ENCODE measurements at regions not wholly inside any gene's neighbourhood (a gene's known extent, or its start where the extent isn't known, plus 50 kb on each side); places are given as distances from the start of the nearest gene placed in this dataset.
"Not testable (repeated sequence)": the region's sequence is repeated elsewhere in the genome, so short reads cannot be mapped to it uniquely, and the experiment has no call there.

GRCh38 chr16:33913601-33914000 is 454.2 kb downstream of the TP53TG3F start:
- not testable (repeated sequence) for DNase-seq

- DNase-seq: not testable (repeated sequence)
Measured at GRCh38 chr16:33920761-33921545, 461.5 kb downstream of the TP53TG3F start.

DNA sequence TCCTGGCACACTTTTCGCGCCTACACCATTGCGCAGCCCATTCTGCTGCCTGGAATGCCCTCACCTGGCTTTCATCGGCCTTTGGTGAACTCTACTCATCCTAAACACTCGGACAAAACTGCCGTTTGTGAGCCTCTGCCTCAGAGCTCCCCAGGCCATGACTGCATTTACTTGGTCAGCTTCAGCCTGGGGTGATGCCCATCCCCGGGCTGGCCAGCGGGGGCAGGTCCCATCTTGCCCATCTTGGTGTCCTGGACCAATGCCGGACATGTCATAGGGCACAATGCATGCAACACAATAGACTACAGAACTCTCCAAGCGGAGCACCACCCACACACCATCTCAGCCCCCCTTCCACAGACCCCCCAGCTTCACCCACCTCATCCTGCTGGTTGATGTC is 463.5 kb downstream of the TP53TG3F start:
- DNase-seq: not testable (repeated sequence)

GRCh38 chr16:33928026-33928425 is 468.6 kb downstream of the TP53TG3F start:
- not testable (repeated sequence) for DNase-seq

DNA sequence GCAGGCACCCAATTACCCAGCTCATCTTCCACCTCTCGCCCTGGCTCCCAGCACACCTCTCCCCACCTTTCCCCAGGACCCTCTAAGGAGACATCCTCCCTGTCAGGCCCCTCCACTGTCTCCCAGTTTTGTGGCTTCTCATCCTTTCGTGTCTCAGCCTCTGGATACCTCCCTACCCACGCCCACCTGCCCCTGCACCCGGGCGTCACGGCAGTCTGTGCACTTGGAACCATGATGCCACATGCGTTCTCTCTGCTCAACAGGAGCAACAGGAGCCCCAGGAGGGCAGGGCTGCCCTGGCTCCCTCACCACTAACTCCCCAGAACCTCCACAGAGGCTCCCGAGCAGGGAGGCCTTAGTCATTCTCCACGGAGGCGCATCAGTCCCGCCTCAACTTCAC is 472.8 kb downstream of the TP53TG3F start:
- not testable (repeated sequence) for DNase-seq

GRCh38 chr16:33933039-33933438 is 473.6 kb downstream of the TP53TG3F start:
- DNase-seq: not testable (repeated sequence)

DNA sequence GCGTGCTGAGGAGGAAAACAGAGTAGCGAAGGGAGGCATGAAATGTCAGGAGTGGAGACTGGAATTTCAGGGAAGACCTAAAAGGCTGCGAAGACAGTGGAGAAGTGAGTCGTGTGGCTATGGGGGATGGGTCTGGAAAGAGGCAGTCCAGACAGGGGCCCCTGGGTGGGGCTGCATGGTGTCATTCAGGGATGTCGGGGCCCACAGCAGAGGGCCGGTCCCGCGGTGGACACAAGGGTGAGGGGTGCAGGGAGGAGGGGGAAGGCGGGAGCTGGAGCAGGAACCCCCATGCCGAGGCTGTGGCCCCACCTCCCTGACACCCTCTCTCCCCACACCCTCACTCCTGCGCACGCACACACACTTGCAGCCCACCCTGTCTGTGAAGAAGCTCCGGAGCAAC is 476.4 kb downstream of the TP53TG3F start:
- not testable (repeated sequence) for DNase-seq

GRCh38 chr16:33938097-33938496 is 478.7 kb downstream of the TP53TG3F start:
- DNase-seq: not testable (repeated sequence)

- DNase-seq: not testable (repeated sequence)
Measured at GRCh38 chr16:33961536-33961935, 502.1 kb downstream of the TP53TG3F start.

GRCh38 chr16:33965534-33965933 is 506.1 kb downstream of the TP53TG3F start:
- not testable (repeated sequence) for DNase-seq

DNA sequence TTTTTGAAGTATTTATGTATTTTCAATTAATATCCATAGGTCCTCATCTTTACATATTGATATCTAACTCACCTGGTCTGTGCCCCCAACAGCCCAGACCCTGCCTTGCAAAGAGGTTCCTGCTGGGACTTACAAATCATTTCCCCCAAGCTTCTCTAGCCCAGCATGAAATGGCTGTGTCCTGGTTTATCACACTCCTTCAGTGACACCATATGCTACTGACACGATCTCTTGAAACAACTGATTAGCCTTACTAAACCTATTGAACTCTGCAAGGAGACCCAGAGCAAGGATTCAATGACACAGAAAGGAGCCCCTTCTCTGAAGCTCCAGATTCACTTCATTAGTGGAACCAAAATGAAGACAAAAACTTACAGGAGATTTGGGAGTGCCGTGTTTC is 507.4 kb downstream of the TP53TG3F start:
- DNase-seq: not testable (repeated sequence)

DNA sequence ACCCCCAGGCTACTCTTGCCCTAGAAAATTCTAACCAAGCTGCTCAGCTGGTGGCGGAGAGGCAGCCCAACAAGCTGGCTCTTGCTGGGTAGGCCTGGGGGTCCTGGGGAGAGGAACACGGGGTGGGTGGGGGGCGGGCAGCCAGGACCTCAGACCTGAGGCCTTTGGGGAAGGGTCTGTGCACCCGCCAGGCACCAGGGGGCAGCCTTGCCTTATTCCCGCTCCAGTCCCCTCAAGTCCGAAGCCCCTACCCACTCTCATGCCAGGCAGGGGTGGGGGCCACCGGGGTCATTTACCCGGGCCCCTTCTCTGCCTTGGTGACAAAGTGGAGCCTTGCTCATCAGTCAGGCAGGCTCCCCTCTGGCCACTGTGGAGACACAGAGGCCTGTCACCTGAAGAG is 515.1 kb downstream of the TP53TG3F start:
- not testable (repeated sequence) for DNase-seq

GRCh38 chr16:33975744-33976143 is 516.3 kb downstream of the TP53TG3F start:
- DNase-seq: not testable (repeated sequence)

GRCh38 chr16:33976521-33976920 is 517.1 kb downstream of the TP53TG3F start:
- DNase-seq: not testable (repeated sequence)

DNA sequence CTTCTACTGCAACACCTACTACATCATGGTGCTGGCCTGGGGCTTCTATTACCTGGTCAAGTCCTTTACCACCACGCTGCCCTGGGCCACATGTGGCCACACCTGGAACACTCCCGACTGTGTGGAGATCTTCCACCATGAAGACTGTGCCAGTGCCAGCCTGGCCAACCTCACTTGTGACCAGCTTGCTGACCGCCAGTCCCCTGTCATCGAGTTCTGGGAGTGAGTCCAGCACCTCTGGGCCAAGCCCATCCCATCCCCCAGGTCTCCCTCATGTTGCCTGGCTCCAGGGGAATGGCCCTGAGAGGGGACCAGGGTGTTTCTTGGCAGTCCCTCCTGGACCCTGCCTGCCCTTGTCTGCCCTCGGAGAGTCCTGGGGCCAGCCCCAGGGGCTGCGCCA is 519.4 kb downstream of the TP53TG3F start:
- not testable (repeated sequence) for DNase-seq

- DNase-seq: not testable (repeated sequence)
Measured at GRCh38 chr16:33979613-33980012, 520.2 kb downstream of the TP53TG3F start.

- DNase-seq: not testable (repeated sequence)
Measured at GRCh38 chr16:33980736-33981135, 521.3 kb downstream of the TP53TG3F start.

- DNase-seq: not testable (repeated sequence)
Measured at GRCh38 chr16:33984428-33984827, 525.0 kb downstream of the TP53TG3F start.

DNA sequence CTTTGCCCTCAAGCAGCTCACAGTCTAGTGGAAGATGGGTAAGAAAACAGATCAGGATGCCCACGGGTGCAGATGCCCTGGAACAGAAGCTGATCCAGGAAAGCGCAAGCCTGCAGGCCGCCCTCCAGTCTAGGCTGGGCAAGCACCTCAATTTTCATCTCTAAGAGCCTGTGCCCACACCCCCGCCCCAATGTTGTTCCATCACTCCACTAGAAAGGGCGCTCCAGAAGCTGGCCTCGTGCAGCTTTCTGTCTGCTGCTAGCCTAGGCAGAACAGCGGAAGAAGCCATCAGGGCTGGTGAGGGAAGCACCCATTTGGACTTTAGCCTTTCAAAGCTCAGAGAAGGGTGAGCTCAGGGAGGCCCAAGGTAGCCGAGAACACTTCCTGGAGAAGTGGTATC is 527.1 kb downstream of the TP53TG3F start:
- not testable (repeated sequence) for DNase-seq

DNA sequence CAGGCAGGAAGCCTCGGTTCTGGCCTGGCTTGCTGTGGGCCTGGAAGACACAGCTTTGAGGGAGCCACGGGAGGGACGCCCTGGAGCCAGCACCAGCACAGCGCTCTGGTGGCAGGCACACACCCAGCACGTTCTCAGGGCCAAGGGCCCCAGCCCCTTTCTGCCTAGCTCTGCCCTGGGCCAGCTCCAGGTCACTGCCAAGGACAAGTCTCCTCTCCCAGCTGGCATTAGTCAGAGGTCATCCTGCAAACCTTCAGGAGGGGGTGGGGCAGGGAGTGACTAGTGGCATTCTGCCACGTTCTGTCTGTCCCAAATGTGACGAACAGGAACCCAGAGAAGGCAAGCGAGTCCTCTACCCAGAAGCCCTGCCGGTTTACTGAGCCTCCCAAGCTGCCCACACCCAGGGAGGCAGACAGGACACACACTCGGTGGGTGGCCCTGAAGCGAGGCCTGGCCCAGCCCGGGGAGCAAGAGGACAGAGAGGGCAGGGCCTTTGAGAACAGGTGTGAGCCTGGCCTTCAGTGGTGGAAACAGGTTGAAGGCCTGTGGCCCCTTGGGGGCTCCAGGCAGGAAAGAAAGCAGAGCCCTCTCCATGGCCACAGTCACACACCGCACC is 528.0 kb downstream of the TP53TG3F start:
- not testable (repeated sequence) for DNase-seq

- not testable (repeated sequence) for DNase-seq
Measured at GRCh38 chr16:33988012-33988411, 528.6 kb downstream of the TP53TG3F start.

DNA sequence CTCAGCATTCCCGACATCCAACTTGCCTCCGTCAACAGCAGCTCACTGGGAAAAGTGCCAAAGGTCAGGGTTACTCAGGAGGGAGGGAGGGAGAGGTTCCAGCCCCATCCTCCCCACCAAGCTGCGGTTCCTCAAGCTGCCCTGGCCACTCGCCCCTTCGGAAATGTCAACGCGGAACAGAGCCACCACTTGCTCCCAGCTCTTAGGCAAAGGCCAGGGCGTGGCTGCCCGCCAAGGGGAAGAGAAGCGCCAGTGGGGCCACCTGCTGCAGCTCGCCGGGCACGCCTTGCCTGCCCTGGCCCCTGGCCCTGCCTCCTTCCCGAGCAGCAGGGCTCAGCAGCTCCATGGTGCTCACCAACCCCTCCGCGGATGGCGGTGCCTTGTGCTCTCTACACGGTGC is 531.1 kb downstream of the TP53TG3F start:
- DNase-seq: not testable (repeated sequence)

GRCh38 chr16:33992513-33993177 is 533.2 kb downstream of the TP53TG3F start:
- DNase-seq: not testable (repeated sequence)

- not testable (repeated sequence) for DNase-seq
Measured at GRCh38 chr16:33994207-33994606, 534.8 kb downstream of the TP53TG3F start.

Data from NCI-H748 treated with DMSO at 0.1 percent for 48 hours (cell line).